ENCODE measurements at regions not wholly inside any gene's neighbourhood (a gene's known extent, or its start where the extent isn't known, plus 50 kb on each side); places are given as distances from the start of the nearest gene placed in this dataset.

DNA sequence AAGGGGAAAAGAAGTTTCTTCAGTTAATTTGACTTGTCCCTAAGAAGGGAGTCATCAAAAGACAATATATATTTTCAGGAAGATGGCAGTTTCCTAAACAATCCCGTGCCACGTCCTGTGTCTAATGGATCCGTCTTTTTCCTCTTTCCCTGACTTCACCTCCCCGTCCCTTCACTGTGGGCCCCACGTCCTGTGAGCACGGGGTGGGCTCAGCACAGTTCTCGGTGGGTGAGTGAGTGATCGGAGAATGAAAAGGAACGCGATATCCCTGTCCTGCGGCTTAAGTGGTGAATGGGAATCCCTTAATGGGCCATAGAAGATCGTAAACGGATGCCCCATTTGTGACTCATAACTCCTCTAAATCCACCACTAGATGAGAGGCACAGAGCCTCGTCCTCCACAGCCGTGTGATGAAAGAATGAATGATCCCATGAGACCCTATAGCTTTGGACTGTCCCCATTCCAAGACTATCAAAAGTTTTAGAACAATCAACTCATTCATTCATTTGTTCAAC, 63.5 kb upstream of the PITRM1 start:
- DNase-seq (ENCODE audit: low read depth in 4 of 4, low spot score in 3 of 4): no peak

DNA sequence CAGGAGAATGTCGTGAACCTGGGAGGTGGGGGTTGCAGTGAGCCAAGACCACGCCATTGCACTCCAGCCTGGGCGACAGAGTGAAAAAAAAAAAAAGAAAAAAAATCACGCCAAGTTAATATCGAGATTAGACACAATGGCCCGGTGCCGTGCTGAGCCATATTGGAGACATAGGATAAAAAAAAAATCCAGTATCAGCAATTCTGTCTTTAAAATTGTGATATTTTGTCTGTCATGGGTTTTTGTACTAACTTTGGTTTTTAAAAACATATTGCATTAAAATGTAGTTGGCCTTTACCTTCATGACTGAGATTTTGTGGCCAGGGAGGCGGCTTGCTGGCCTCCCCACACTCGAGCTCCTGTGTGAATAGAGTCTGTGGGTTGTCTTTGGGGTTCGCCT, 62.8 kb upstream of the PITRM1 start:
- DNase-seq (ENCODE audit: low read depth in 4 of 4, low spot score in 3 of 4): no peak

DNA sequence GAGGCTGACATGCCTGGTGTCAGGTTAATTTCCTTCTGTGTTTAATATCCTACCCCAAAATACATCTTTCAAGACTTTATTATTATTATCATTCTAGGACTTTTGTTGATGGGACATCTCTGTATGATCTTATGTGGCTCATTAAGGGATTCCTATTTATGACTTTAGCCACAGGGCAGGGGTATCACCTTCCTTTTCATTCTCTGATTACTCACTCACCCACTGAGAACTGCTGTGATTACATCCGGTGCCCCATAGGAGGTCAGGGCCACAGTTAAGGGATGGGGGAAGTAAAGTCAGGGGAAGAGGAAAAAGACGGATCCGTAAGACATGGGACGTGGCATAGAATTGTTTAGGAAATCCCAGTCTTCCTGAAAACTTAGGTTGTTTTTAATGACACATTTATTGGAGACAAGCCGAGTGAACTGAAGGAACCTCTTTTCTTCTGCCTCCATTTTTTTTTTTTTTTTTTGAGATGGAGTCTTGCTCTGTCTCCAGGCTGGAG, 61.0 kb upstream of the PITRM1 start:
- no peak for DNase-seq (ENCODE audit: low read depth in 4 of 4, low spot score in 3 of 4)

GRCh38 chr10:3231951-3232730, 59.6 kb upstream of the PITRM1 start:
- DNase-seq (ENCODE audit: low read depth in 4 of 4, low spot score in 3 of 4): no peak

GRCh38 chr10:3229815-3230214, 57.2 kb upstream of the PITRM1 start:
- DNase-seq (ENCODE audit: low read depth in 4 of 4, low spot score in 3 of 4): no peak

GRCh38 chr10:3228629-3228945, 56.0 kb upstream of the PITRM1 start:
- DNase-seq (ENCODE audit: low read depth in 4 of 4, low spot score in 3 of 4): no peak

DNA sequence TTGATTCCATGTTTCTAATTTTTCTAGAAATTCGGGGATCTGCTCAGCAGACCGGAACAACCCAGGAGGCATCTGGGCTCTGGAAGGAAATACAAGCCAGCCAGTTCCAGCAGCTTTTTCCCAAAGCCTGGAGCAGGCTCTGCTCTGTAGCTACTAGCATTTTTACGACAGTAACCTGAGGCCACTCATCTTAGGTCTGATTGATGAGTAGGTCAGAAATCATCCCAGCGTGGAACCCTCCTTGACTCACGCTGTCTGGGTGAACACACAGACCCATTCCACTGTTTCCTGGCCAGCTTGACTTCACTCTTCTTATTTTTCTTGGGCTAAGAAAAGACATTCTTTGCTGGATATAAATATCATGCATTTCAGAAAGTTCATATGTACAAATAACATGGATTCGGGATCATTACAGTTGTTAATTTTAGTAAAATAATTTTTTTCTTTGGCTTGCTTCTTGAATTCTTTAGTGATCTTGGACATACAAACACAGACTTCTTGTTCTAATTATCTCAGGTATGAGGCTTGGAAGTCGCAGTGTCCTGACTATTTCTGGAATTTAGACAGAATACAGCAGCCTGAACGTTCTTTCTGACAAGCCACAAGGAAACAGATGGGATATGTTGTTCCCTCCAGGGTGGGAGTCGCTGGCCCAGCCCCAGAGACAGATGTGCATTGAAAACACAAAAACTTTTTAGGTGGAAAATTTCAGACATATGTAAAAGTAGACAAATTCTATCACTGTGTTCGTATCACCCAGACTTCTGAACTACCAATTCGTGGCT, 54.6 kb upstream of the PITRM1 start:
- DNase-seq (ENCODE audit: low read depth in 4 of 4, low spot score in 3 of 4): no peak

GRCh38 chr10:3225561-3225960, 53.0 kb upstream of the PITRM1 start:
- no peak for DNase-seq (ENCODE audit: low read depth in 4 of 4, low spot score in 3 of 4)

DNA sequence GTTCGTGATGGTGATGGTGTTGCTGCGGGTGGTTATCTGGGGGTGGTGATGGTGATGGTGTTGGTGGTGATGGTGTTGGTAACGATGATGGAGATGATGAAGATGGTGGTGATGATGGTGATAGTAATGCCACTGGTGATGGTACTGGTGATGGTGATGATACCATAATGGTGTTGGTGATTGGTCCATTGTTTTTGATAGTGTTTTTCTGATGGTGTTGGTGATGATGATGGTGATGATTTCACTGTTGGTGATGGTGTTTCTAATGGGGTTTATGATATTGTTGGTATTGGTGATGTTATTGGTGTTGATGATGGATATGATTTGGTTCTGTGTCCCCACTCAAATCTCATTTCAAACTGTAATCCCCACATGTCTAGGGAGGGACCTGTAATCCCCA, 51.7 kb upstream of the PITRM1 start:
- DNase-seq (ENCODE audit: low read depth in 4 of 4, low spot score in 3 of 4): no peak

DNA sequence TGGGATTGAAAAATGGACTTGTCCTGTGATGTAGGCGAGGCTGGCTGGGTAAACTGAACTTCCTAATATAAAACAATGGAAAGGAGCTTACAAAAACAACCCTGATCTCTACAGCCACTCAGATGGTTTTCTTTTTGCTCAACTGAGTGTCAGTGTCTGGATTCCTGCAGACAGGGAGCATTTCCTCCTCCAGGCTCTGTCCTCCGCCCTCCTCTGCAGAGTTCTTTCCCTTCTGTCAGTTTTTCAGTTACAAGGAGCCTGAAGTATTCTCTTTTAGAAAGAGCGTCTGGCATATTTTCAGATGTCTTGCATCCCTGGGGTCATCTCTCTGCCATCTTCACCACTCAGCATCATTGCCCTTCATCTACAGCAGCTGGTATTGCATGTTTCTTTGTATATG, 50.0 kb upstream of the PITRM1 start:
- no peak for DNase-seq (ENCODE audit: low read depth in 4 of 4, low spot score in 3 of 4)

All from left renal pelvis (tissue), 4 donors.